ENCODE measurements at regions not wholly inside any gene's neighbourhood (a gene's known extent, or its start where the extent isn't known, plus 50 kb on each side); places are given as distances from the start of the nearest gene placed in this dataset.

GRCh38 chr1:5705751-5706150 is 286.5 kb downstream of the NPHP4 start:
- no peak for ATAC-seq (replicated peaks in 1 of 4)
- Histone ChIP-seq H3K9me3 (no peaks in the 10 kb centered on the region), H3K36me3 (ENCODE audit: control insufficient read depth in 2 of 2, extremely low read depth in 1 of 2, insufficient read depth in 1 of 2, low read length in 1 of 2) (no peaks in the 10 kb centered on the region), H3K4me1 (ENCODE audit: control insufficient read depth in 1 of 2, extremely low read depth in 1 of 2, insufficient read depth in 2 of 2, low read length in 2 of 2) (no peaks in the 10 kb centered on the region), H3K4me3 (ENCODE audit: control insufficient read depth in 1 of 2, extremely low read depth in 1 of 2, low read length in 1 of 2) (no peak overlapping the region), H3K27me3 (replicated peaks in 1 of 2; ENCODE audit: control insufficient read depth in 2 of 2, extremely low read depth in 1 of 2, insufficient read depth in 2 of 2, low read length in 1 of 2) (peaks cover 0 to 12% of the 10 kb centered on the region in 2 experiments), H3K27ac (ENCODE audit: low read length) (no peak overlapping the region)
- H3K27ac Mint-ChIP-seq: no peak overlapping the region
- ChIA-PET POLR2A (no interaction called here), CTCF (no interaction called here)
- no peak overlapping the region for H3K4me3 Mint-ChIP-seq
- 77% methylated on average over 5 of the region's 10 CpGs for WGBS (ENCODE audit: insufficient coverage)
- H3K36me3 Mint-ChIP-seq: no peaks in the 10 kb centered on the region
- no peaks in the 10 kb centered on the region for H3K4me1 Mint-ChIP-seq
- H3K27me3 Mint-ChIP-seq: peaks cover 0 to 5% of the 10 kb centered on the region in 2 donors
- no peak for DNase-seq
- no peaks in the 10 kb centered on the region for H3K9me3 Mint-ChIP-seq

GRCh38 chr1:5704561-5705514 is 287.4 kb downstream of the NPHP4 start:
- 90% methylated on average over 3 of the region's 18 CpGs for WGBS (ENCODE audit: insufficient coverage)
- Mint-ChIP-seq H3K36me3 (no peaks in the 10 kb centered on the region), H3K4me3 (no peak overlapping the region), H3K9me3 (no peaks in the 10 kb centered on the region), H3K27ac (no peak overlapping the region), H3K27me3 (peaks cover 0 to 5% of the 10 kb centered on the region in 2 donors), H3K4me1 (no peaks in the 10 kb centered on the region)
- Histone ChIP-seq H3K36me3 (ENCODE audit: control insufficient read depth in 2 of 2, extremely low read depth in 1 of 2, insufficient read depth in 1 of 2, low read length in 1 of 2) (no peaks in the 10 kb centered on the region), H3K4me3 (ENCODE audit: control insufficient read depth in 1 of 2, extremely low read depth in 1 of 2, low read length in 1 of 2) (no peak overlapping the region), H3K9me3 (no peaks in the 10 kb centered on the region), H3K27me3 (replicated peaks in 1 of 2; ENCODE audit: control insufficient read depth in 2 of 2, extremely low read depth in 1 of 2, insufficient read depth in 2 of 2, low read length in 1 of 2) (peaks cover 0 to 12% of the 10 kb centered on the region in 2 experiments), H3K27ac (ENCODE audit: low read length) (no peak overlapping the region), H3K4me1 (ENCODE audit: control insufficient read depth in 1 of 2, extremely low read depth in 1 of 2, insufficient read depth in 2 of 2, low read length in 2 of 2) (no peaks in the 10 kb centered on the region)
- ChIA-PET POLR2A (no interaction called here), CTCF (no interaction called here)
- ATAC-seq (replicated peaks in 1 of 4) (no peak), DNase-seq (no peak)

GRCh38 chr1:5701642-5702041 is 290.6 kb downstream of the NPHP4 start:
- Mint-ChIP-seq H3K36me3 (no peaks in the 10 kb centered on the region), H3K9me3 (no peaks in the 10 kb centered on the region), H3K27me3 (peaks cover 0 to 11% of the 10 kb centered on the region in 2 donors), H3K4me3 (no peak overlapping the region), H3K4me1 (no peaks in the 10 kb centered on the region), H3K27ac (no peak overlapping the region)
- ChIA-PET CTCF (no interaction called here), POLR2A (no interaction called here)
- H3K27me3 ChIP-seq (replicated peaks in 1 of 2; ENCODE audit: control insufficient read depth in 2 of 2, extremely low read depth in 1 of 2, insufficient read depth in 2 of 2, low read length in 1 of 2): peaks cover 0 to 13% of the 10 kb centered on the region in 2 experiments
- no peaks in the 10 kb centered on the region for H3K9me3 ChIP-seq
- WGBS (ENCODE audit: insufficient coverage): 77% methylated on average over 3 of the region's 4 CpGs
- H3K27ac ChIP-seq (ENCODE audit: low read length): no peak overlapping the region
- no peak for ATAC-seq (replicated peaks in 1 of 4)
- no peak overlapping the region for H3K4me3 ChIP-seq (ENCODE audit: control insufficient read depth in 1 of 2, extremely low read depth in 1 of 2, low read length in 1 of 2)
- no peaks in the 10 kb centered on the region for H3K4me1 ChIP-seq (ENCODE audit: control insufficient read depth in 1 of 2, extremely low read depth in 1 of 2, insufficient read depth in 2 of 2, low read length in 2 of 2)
- H3K36me3 ChIP-seq (ENCODE audit: control insufficient read depth in 2 of 2, extremely low read depth in 1 of 2, insufficient read depth in 1 of 2, low read length in 1 of 2): no peaks in the 10 kb centered on the region
- no peak for DNase-seq

GRCh38 chr1:5693568-5693967 is 298.7 kb downstream of the NPHP4 start:
- Mint-ChIP-seq H3K27ac (no peak overlapping the region), H3K36me3 (no peaks in the 10 kb centered on the region), H3K4me1 (no peaks in the 10 kb centered on the region), H3K9me3 (no peaks in the 10 kb centered on the region), H3K4me3 (no peak overlapping the region), H3K27me3 (peaks cover 7 to 15% of the 10 kb centered on the region in 2 donors)
- CTCF ChIA-PET: no interaction called here
- DNase-seq: no peak
- Histone ChIP-seq H3K27me3 (replicated peaks in 1 of 2; ENCODE audit: control insufficient read depth in 2 of 2, extremely low read depth in 1 of 2, insufficient read depth in 2 of 2, low read length in 1 of 2) (peaks cover 0 to 29% of the 10 kb centered on the region in 2 experiments), H3K4me1 (ENCODE audit: control insufficient read depth in 1 of 2, extremely low read depth in 1 of 2, insufficient read depth in 2 of 2, low read length in 2 of 2) (no peaks in the 10 kb centered on the region), H3K9me3 (no peaks in the 10 kb centered on the region), H3K27ac (ENCODE audit: low read length) (no peak overlapping the region), H3K4me3 (ENCODE audit: control insufficient read depth in 1 of 2, extremely low read depth in 1 of 2, low read length in 1 of 2) (no peak overlapping the region), H3K36me3 (ENCODE audit: control insufficient read depth in 2 of 2, extremely low read depth in 1 of 2, insufficient read depth in 1 of 2, low read length in 1 of 2) (no peaks in the 10 kb centered on the region)
- 79% methylated on average over 7 of the region's 9 CpGs for WGBS (ENCODE audit: insufficient coverage)
- ATAC-seq (replicated peaks in 1 of 4): no peak
- POLR2A ChIA-PET: no interaction called here

GRCh38 chr1:5692664-5693063 is 299.6 kb downstream of the NPHP4 start:
- POLR2A ChIA-PET: no interaction called here

GRCh38 chr1:5691795-5692509 is 300.3 kb downstream of the NPHP4 start:
- Histone ChIP-seq H3K9me3 (no peaks in the 10 kb centered on the region), H3K4me3 (ENCODE audit: control insufficient read depth in 1 of 2, extremely low read depth in 1 of 2, low read length in 1 of 2) (no peak overlapping the region), H3K27ac (ENCODE audit: low read length) (no peak overlapping the region), H3K36me3 (ENCODE audit: control insufficient read depth in 2 of 2, extremely low read depth in 1 of 2, insufficient read depth in 1 of 2, low read length in 1 of 2) (no peaks in the 10 kb centered on the region), H3K4me1 (ENCODE audit: control insufficient read depth in 1 of 2, extremely low read depth in 1 of 2, insufficient read depth in 2 of 2, low read length in 2 of 2) (no peaks in the 10 kb centered on the region), H3K27me3 (replicated peaks in 1 of 2; ENCODE audit: control insufficient read depth in 2 of 2, extremely low read depth in 1 of 2, insufficient read depth in 2 of 2, low read length in 1 of 2) (peaks cover 0 to 28% of the 10 kb centered on the region in 2 experiments)
- Mint-ChIP-seq H3K27me3 (peaks cover 10 to 11% of the 10 kb centered on the region in 2 donors), H3K4me3 (no peak overlapping the region), H3K4me1 (no peaks in the 10 kb centered on the region), H3K9me3 (no peaks in the 10 kb centered on the region), H3K27ac (no peak overlapping the region), H3K36me3 (no peaks in the 10 kb centered on the region)
- ChIA-PET POLR2A (no interaction called here), CTCF (interaction anchor here in 1 of 2 donors (0.7 kb wide), 1 partner anchor 52 kb away, joined by 5 read pairs; no protein-coding TSS in a partner anchor)
- ATAC-seq (replicated peaks in 1 of 4) (no peak), DNase-seq (no peak)
- WGBS (ENCODE audit: insufficient coverage): 66% methylated on average over 6 of the region's 20 CpGs

More at GRCh38 chr1:5692664-5693063, 299.6 kb downstream of the NPHP4 start:
- no peak overlapping the region for H3K27ac Mint-ChIP-seq
- H3K4me3 Mint-ChIP-seq: no peak overlapping the region
- no peak for ATAC-seq (replicated peaks in 1 of 4)
- no CpG with 5 or more reads among the region's 6 CpGs for WGBS (ENCODE audit: insufficient coverage)
- H3K4me3 ChIP-seq (ENCODE audit: control insufficient read depth in 1 of 2, extremely low read depth in 1 of 2, low read length in 1 of 2): no peak overlapping the region
- H3K36me3 Mint-ChIP-seq: no peaks in the 10 kb centered on the region
- no peaks in the 10 kb centered on the region for H3K4me1 ChIP-seq (ENCODE audit: control insufficient read depth in 1 of 2, extremely low read depth in 1 of 2, insufficient read depth in 2 of 2, low read length in 2 of 2)
- no peaks in the 10 kb centered on the region for H3K9me3 ChIP-seq
- no peaks in the 10 kb centered on the region for H3K36me3 ChIP-seq (ENCODE audit: control insufficient read depth in 2 of 2, extremely low read depth in 1 of 2, insufficient read depth in 1 of 2, low read length in 1 of 2)
- CTCF ChIA-PET: interaction anchor here in 1 of 2 donors (0.7 kb wide), 1 partner anchor 53 kb away, joined by 5 read pairs; no protein-coding TSS in a partner anchor
- no peak overlapping the region for H3K27ac ChIP-seq (ENCODE audit: low read length)
- DNase-seq: no peak
- H3K4me1 Mint-ChIP-seq: no peaks in the 10 kb centered on the region
- H3K9me3 Mint-ChIP-seq: no peaks in the 10 kb centered on the region
- peaks cover 7 to 13% of the 10 kb centered on the region in 2 donors for H3K27me3 Mint-ChIP-seq
- H3K27me3 ChIP-seq (replicated peaks in 1 of 2; ENCODE audit: control insufficient read depth in 2 of 2, extremely low read depth in 1 of 2, insufficient read depth in 2 of 2, low read length in 1 of 2): peaks cover 0 to 22% of the 10 kb centered on the region in 2 experiments
